IMR-90 (cell line): ENCODE measurements at regions not wholly inside any gene's neighbourhood (a gene's known extent, or its start where the extent isn't known, plus 50 kb on each side); places are given as distances from the start of the nearest gene placed in this dataset.

ENCODE experiments used
- ATAC-seq: fragments of 200-7000 bp; cut with Tn5 transposase; 2 replicates; pipeline ENCODE4 v1.9.1; 2020; ENCODE audit warnings: low read depth, mild to moderate bottlenecking, moderate library complexity
- BruUV-seq: library from RNA; stranded (reverse); fragments of 400-500 nt; replicated peaks from 2 replicates; lab custom pipeline; 2021; lab: Mats Ljungman, UMichigan
- CTCF ChIA-PET: fragments of 300-600 bp; formaldehyde crosslinking; extraction: SDS; loops from one replicate; lab custom pipeline; 2021; ENCODE audit warnings: antibody characterized with exemption; lab: Yijun Ruan, JAX
- POLR2A ChIA-PET: fragments of 300-600 bp; sonication (Branson Sonifier 250); formaldehyde crosslinking; loops from one replicate; lab custom pipeline; 2022; ENCODE audit warnings: antibody characterized with exemption; ENCODE audit not compliant: unreplicated experiment; lab: Charles Lee
- DNase-seq: peaks from one replicate; pipeline ENCODE4 v3.0.0; 2013
- H2AFZ ChIP-seq: replicated peaks from 2 replicates; pipeline ENCODE3; 2013; ENCODE audit warnings: low read length, mild to moderate bottlenecking; ENCODE audit not compliant: poor library complexity
- H2AK5ac ChIP-seq: 2 replicates; pipeline ENCODE4 v1.6.1; 2013; ENCODE audit warnings: low read depth, low read length, inconsistent platforms
- H2AK9ac ChIP-seq: replicated peaks from 2 replicates; pipeline ENCODE3; 2013; ENCODE audit warnings: mild to moderate bottlenecking, low read depth, low read length, moderate library complexity; ENCODE audit not compliant: poor library complexity
- H2BK120ac ChIP-seq: 2 replicates; pipeline ENCODE4 v1.6.1; 2013; ENCODE audit warnings: low read depth, low read length, inconsistent platforms
- H2BK15ac ChIP-seq: 3 replicates; pipeline ENCODE4 v1.6.1; 2013; ENCODE audit warnings: low read depth, low read length, inconsistent platforms
- H2BK20ac ChIP-seq: 2 replicates; pipeline ENCODE4 v1.6.1; 2013; ENCODE audit warnings: low read depth, mild to moderate bottlenecking, inconsistent platforms, low read length, moderate library complexity
- H2BK5ac ChIP-seq: 2 replicates; pipeline ENCODE4 v1.6.1; 2013; ENCODE audit warnings: mild to moderate bottlenecking, low read depth, low read length, inconsistent platforms; ENCODE audit not compliant: poor library complexity, severe bottlenecking
- H3K14ac ChIP-seq: replicated peaks from 2 replicates; pipeline ENCODE4 v1.6.1; 2013; ENCODE audit warnings: low read depth, low read length, inconsistent platforms
- H3K18ac ChIP-seq: 2 replicates; pipeline ENCODE4 v1.6.1; 2013; ENCODE audit warnings: low read depth, low read length, control low read depth
- H3K23ac ChIP-seq: 2 replicates; pipeline ENCODE4 v1.6.1; 2013; ENCODE audit warnings: low read depth, low read length, inconsistent platforms
- H3K27ac ChIP-seq: 2 replicates; pipeline ENCODE4 v1.5.1; 2013; ENCODE audit warnings: mild to moderate bottlenecking, control low read depth, low read length; ENCODE audit not compliant: insufficient read depth
- H3K27me3 ChIP-seq: 2 replicates; pipeline ENCODE4 v1.6.1; 2013; ENCODE audit warnings: low read length; ENCODE audit not compliant: control insufficient read depth, insufficient read depth
- H3K36me3 ChIP-seq: 2 replicates; pipeline ENCODE4 v1.6.1; 2013; ENCODE audit warnings: low read length, mixed read lengths; ENCODE audit not compliant: control insufficient read depth, insufficient read depth
- H3K4ac ChIP-seq: 2 replicates; pipeline ENCODE4 v1.6.1; 2013; ENCODE audit warnings: low read depth, low read length, inconsistent platforms
- H3K4me1 ChIP-seq: 2 replicates; pipeline ENCODE4 v1.6.1; 2013; ENCODE audit warnings: low read length, mixed read lengths; ENCODE audit not compliant: control insufficient read depth, insufficient read depth
- H3K4me2 ChIP-seq: 2 replicates; pipeline ENCODE4 v1.6.1; 2013; ENCODE audit warnings: low read depth, mild to moderate bottlenecking, control low read depth, low read length, moderate library complexity
- H3K4me3 ChIP-seq: 2 replicates; pipeline ENCODE4 v1.5.1; 2013; ENCODE audit warnings: low read depth, mild to moderate bottlenecking, control low read depth, low read length, moderate library complexity; ENCODE audit not compliant: insufficient read depth
- H3K56ac ChIP-seq: 2 replicates; pipeline ENCODE4 v1.6.1; 2013; ENCODE audit warnings: low read length, inconsistent platforms; ENCODE audit not compliant: insufficient read depth; ENCODE audit errors: extremely low read depth
- H3K79me1 ChIP-seq, 2 experiments: 2 replicates each; pipeline ENCODE4 v1.6.1; 2013; ENCODE audit warnings: low read length in 2 of 2, inconsistent platforms in 1 of 2, low read depth in 1 of 2
- H3K9ac ChIP-seq: 2 replicates; pipeline ENCODE4 v1.6.1; 2013; ENCODE audit warnings: low read depth, low read length, control low read depth
- H3K9me1 ChIP-seq: 2 replicates; pipeline ENCODE4 v1.6.1; 2013; ENCODE audit warnings: low read length, inconsistent platforms; ENCODE audit not compliant: insufficient read depth
- H3K9me3 ChIP-seq: 2 replicates; pipeline ENCODE4 v1.6.1; 2013; ENCODE audit warnings: low read length; ENCODE audit not compliant: control insufficient read depth, insufficient read depth
- H4K20me1 ChIP-seq: 2 replicates; pipeline ENCODE4 v1.6.1; 2013; ENCODE audit warnings: low read length, inconsistent platforms; ENCODE audit not compliant: insufficient read depth
- H4K5ac ChIP-seq: 2 replicates; pipeline ENCODE4 v1.6.1; 2013; ENCODE audit warnings: mild to moderate bottlenecking, low read depth, low read length, control low read depth
- H4K8ac ChIP-seq, 2 experiments: 2 replicates each; pipeline ENCODE4 v1.6.1; 2013; ENCODE audit warnings: low read depth in 2 of 2, low read length in 2 of 2, control low read depth in 1 of 2, inconsistent platforms in 1 of 2
- H4K91ac ChIP-seq: 2 replicates; pipeline ENCODE4 v1.6.1; 2013; ENCODE audit warnings: low read depth, low read length, inconsistent platforms; ENCODE audit not compliant: insufficient read depth
- BHLHE40 ChIP-seq: fragments of 150-350 bp; IDR thresholded peaks from 2 replicates; pipeline ENCODE4 v1.6.1; 2016; ENCODE audit warnings: mild to moderate bottlenecking, low read depth, low read length
- CEBPB ChIP-seq: IDR thresholded peaks from 2 replicates; pipeline ENCODE4 v1.6.1; 2012; ENCODE audit warnings: low read depth, low read length, improper control_type of control experiment
- CHD1 ChIP-seq: IDR thresholded peaks from 2 replicates; pipeline ENCODE4 v1.6.1; 2012; ENCODE audit warnings: low read depth, low read length, improper control_type of control experiment
- ELK1 ChIP-seq: fragments of 150-350 bp; IDR thresholded peaks from 2 replicates; pipeline ENCODE4 v1.6.1; 2016; ENCODE audit warnings: low read depth, mild to moderate bottlenecking, low read length, moderate library complexity, borderline replicate concordance
- MAFK ChIP-seq: IDR thresholded peaks from 2 replicates; pipeline ENCODE4 v1.6.1; 2012; ENCODE audit warnings: low read depth, low read length, improper control_type of control experiment
- MXI1 ChIP-seq: IDR thresholded peaks from 2 replicates; pipeline ENCODE4 v1.6.1; 2012; ENCODE audit warnings: low read depth, mild to moderate bottlenecking, low read length, moderate library complexity, borderline replicate concordance
- RFX5 ChIP-seq: IDR thresholded peaks from 2 replicates; pipeline ENCODE4 v1.8.0; 2012; ENCODE audit warnings: low read depth, mild to moderate bottlenecking, low read length, moderate library complexity
- WGBS, 2 experiments: methylation state at CpG; one replicate each; pipeline versions ENCODE4 v1.1.5 to v1.1.7; 2013; ENCODE audit warnings: missing lambda C conversion rate in 2 of 2; ENCODE audit not compliant: insufficient read length in 1 of 2; ENCODE audit errors: extremely low coverage in 2 of 2; 5-methylcytosine and 5-hydroxymethylcytosine counted together
- dilution Hi-C: fragments of 300-500 bp; cut with HindIII; formaldehyde crosslinking; loops from one replicate; pipeline ENCODE4 v1.14.3; 2018; ENCODE audit warnings: low sequenced_read_pairs; ENCODE audit not compliant: unreplicated experiment
- in situ Hi-C: fragments of 300-500 bp; cut with MboI; formaldehyde crosslinking; loops from 3 replicates; pipeline ENCODE4 v1.14.3; 2019; ENCODE audit warnings: low sequenced_read_pairs, inconsistent platforms, mixed read lengths
- intact Hi-C: fragments of 100-400 bp; cut with micrococcal nuclease; formaldehyde crosslinking; loops from 2 replicates; pipeline ENCODE4 v1.10.0; 2022
- TF ChIP-seq, protein P1 (sequence below): conservative IDR thresholded peaks from 2 replicates; pipeline ENCODE4 v1.5.1; 2012; ENCODE audit warnings: mild to moderate bottlenecking, low read depth, low read length, improper control_type of control experiment
- TF ChIP-seq, protein P2 (sequence below): fragments of 150-350 bp; IDR thresholded peaks from 2 replicates; pipeline ENCODE4 v1.6.1; 2017; ENCODE audit warnings: mild to moderate bottlenecking, antibody characterized with exemption, low read length, low read depth

- Histone ChIP-seq H3K56ac (no peak overlapping the region), H3K9ac (no peak overlapping the region), H3K23ac (no peak overlapping the region), H2AK9ac (no peak overlapping the region), H3K18ac (no peak overlapping the region), H2BK20ac (no peak overlapping the region), H2BK5ac (no peak overlapping the region), H3K9me1 (0 out of 2 replicates have a peak, but pooled peaks cover 2% of the 10 kb centered on the region), H3K9me3 (no peaks in the 10 kb centered on the region), H4K5ac (no peak overlapping the region), H3K14ac (no peak overlapping the region), H3K4me3 (no peak overlapping the region), H3K79me1 (no peaks in the 10 kb centered on the region), H3K27ac (no peak overlapping the region), H3K36me3 (no peaks in the 10 kb centered on the region), H4K91ac (no peak overlapping the region), H4K20me1 (no peaks in the 10 kb centered on the region), H4K8ac (no peak overlapping the region), H3K4ac (no peak overlapping the region), H2BK120ac (no peak overlapping the region), H3K4me1 (peaks cover 2% of the 10 kb centered on the region; the same call in 1 of the 2 replicates), H3K4me2 (no peak overlapping the region), H3K27me3 (no peaks in the 10 kb centered on the region), H2BK15ac (no peak overlapping the region), H2AK5ac (no peak overlapping the region), H2AFZ (no peak overlapping the region)
- POLR2A ChIA-PET = no interaction called here
- ATAC-seq = no peak
- CTCF ChIA-PET = no interaction called here
- in situ Hi-C loops (no loop called here), dilution Hi-C loops (no loop called here), intact Hi-C loops (no loop called here)
- TF ChIP-seq RFX5 (no peak), CEBPB (no peak), BHLHE40 (no peak), CHD1 (no peak), ELK1 (no peak), MXI1 (no peak), MAFK (no peak)
- TF ChIP-seq, protein P1, sequence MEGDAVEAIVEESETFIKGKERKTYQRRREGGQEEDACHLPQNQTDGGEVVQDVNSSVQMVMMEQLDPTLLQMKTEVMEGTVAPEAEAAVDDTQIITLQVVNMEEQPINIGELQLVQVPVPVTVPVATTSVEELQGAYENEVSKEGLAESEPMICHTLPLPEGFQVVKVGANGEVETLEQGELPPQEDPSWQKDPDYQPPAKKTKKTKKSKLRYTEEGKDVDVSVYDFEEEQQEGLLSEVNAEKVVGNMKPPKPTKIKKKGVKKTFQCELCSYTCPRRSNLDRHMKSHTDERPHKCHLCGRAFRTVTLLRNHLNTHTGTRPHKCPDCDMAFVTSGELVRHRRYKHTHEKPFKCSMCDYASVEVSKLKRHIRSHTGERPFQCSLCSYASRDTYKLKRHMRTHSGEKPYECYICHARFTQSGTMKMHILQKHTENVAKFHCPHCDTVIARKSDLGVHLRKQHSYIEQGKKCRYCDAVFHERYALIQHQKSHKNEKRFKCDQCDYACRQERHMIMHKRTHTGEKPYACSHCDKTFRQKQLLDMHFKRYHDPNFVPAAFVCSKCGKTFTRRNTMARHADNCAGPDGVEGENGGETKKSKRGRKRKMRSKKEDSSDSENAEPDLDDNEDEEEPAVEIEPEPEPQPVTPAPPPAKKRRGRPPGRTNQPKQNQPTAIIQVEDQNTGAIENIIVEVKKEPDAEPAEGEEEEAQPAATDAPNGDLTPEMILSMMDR = no peak
- TF ChIP-seq, protein P2, sequence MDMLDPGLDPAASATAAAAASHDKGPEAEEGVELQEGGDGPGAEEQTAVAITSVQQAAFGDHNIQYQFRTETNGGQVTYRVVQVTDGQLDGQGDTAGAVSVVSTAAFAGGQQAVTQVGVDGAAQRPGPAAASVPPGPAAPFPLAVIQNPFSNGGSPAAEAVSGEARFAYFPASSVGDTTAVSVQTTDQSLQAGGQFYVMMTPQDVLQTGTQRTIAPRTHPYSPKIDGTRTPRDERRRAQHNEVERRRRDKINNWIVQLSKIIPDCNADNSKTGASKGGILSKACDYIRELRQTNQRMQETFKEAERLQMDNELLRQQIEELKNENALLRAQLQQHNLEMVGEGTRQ = no peak
- WGBS, 2 experiments = no CpG with 5 or more reads among the region's 3 CpGs
- BruUV-seq = no TSS peak
- DNase-seq = no peak
These were observed 418.0 kb downstream of the PLK2 start for GRCh38 chr5:58041884-58042283.
